ENCODE measurements at regions not wholly inside any gene's neighbourhood (a gene's known extent, or its start where the extent isn't known, plus 50 kb on each side); places are given as distances from the start of the nearest gene placed in this dataset.
A peak's percentile ranks its signal among the peaks of the same experiment; 100 is the strongest.

GRCh38 chr16:76883076-76883475 is 307.9 kb upstream of the MON1B start:
- Histone ChIP-seq H3K36me3 (ENCODE audit: control insufficient read depth, insufficient read depth, low read length) (no peaks in the 10 kb centered on the region), H3K4me3 (ENCODE audit: low read depth, low read length) (no peak overlapping the region), H3K27me3 (ENCODE audit: control insufficient read depth, insufficient read depth, low read length) (no peaks in the 10 kb centered on the region)
- DNase-seq (ENCODE audit: low read depth): no peak
- TF ChIP-seq, protein P1, sequence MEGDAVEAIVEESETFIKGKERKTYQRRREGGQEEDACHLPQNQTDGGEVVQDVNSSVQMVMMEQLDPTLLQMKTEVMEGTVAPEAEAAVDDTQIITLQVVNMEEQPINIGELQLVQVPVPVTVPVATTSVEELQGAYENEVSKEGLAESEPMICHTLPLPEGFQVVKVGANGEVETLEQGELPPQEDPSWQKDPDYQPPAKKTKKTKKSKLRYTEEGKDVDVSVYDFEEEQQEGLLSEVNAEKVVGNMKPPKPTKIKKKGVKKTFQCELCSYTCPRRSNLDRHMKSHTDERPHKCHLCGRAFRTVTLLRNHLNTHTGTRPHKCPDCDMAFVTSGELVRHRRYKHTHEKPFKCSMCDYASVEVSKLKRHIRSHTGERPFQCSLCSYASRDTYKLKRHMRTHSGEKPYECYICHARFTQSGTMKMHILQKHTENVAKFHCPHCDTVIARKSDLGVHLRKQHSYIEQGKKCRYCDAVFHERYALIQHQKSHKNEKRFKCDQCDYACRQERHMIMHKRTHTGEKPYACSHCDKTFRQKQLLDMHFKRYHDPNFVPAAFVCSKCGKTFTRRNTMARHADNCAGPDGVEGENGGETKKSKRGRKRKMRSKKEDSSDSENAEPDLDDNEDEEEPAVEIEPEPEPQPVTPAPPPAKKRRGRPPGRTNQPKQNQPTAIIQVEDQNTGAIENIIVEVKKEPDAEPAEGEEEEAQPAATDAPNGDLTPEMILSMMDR (IDR thresholded peaks at IDR 0.05; ENCODE audit: insufficient read depth, low read length, severe bottlenecking): no peak
- no peak for FAIRE-seq

DNA sequence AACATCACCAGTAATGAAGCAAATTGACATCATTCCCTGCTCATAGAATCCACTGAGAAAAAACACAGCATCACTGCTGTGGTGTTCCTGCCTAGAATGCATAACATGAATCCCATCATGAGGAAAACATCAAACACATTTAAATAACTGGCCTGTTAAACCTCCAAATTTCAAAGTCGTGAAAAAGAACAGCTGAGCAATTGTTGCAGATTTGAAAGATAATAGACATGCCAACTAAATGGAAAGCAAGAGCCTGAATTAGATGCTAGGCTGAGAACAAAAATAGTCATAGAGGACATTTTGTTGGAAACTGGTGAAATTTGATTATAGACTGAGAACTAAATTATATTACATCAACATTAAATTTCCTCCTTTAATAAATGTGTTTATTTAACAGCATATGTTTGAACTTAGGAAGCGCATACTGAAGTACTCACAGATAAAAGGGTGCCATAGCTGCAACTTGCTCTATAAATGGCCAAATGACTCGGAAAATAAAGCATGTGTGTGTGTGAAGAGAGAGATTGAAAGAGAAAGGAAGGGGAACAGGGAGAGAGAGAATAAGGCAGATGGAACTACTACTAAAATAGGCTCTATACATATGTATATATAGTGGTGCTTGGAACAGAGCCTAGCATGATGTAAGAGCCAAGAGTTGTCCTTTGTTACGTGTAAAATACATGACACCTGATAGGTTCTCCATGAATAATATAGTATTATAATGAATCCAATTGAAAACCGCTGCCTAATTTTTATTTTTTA is 305.0 kb upstream of the MON1B start:
- FAIRE-seq (no peak), DNase-seq (ENCODE audit: low read depth) (no peak)
- H3K27me3 ChIP-seq (ENCODE audit: control insufficient read depth, insufficient read depth, low read length): no peaks in the 10 kb centered on the region
- H3K36me3 ChIP-seq (ENCODE audit: control insufficient read depth, insufficient read depth, low read length): no peaks in the 10 kb centered on the region
- TF ChIP-seq, protein P1 (IDR thresholded peaks at IDR 0.05; ENCODE audit: insufficient read depth, low read length, severe bottlenecking): no peak
- H3K4me3 ChIP-seq (ENCODE audit: low read depth, low read length): no peak overlapping the region

DNA sequence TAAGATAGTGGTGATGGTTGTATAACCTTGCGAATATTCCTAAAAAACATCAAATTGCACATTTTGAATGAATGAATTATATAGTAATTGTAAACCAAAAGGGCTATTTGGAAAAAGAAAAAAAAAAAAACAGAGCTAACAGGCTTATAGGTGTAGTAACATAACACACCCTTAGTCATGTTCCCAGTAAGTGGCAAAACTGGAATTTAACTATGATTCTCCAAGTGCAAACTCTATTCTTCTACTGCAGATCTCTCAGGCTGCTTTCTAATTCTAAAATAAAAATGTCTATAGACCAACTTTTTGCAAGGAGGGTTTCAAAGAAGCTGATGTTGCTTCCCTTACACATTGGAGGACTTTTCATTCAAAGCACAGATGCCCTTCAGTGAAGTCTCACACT is 293.2 kb upstream of the MON1B start:
- H3K27me3 ChIP-seq (ENCODE audit: control insufficient read depth, insufficient read depth, low read length): no peaks in the 10 kb centered on the region
- TF ChIP-seq, protein P1 (IDR thresholded peaks at IDR 0.05; ENCODE audit: insufficient read depth, low read length, severe bottlenecking): no peak
- DNase-seq (ENCODE audit: low read depth) (peak; percentile 42), FAIRE-seq (no peak)
- no peaks in the 10 kb centered on the region for H3K36me3 ChIP-seq (ENCODE audit: control insufficient read depth, insufficient read depth, low read length)
- H3K4me3 ChIP-seq (ENCODE audit: low read depth, low read length): no peak overlapping the region

DNA sequence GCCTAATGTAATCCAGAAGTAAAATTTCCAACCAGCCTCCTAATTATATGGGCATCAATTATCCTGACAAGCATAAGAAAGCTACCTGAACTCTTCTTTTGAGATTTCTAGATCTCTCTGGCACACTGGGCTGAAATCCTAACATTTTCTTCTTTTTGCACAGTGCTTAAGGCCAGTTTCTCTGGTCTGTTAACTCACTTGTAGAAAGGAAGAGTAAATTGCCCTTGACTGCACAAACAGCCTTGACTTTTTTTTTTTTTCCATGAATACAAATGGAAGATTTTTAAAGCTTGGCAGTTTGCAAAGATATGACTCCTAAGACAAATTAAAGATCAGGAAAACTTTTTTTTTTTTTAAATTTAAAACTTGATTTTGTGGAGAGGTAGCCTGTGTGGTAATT is 291.2 kb upstream of the MON1B start:
- TF ChIP-seq, protein P1 (IDR thresholded peaks at IDR 0.05; ENCODE audit: insufficient read depth, low read length, severe bottlenecking): no peak
- DNase-seq (ENCODE audit: low read depth) (no peak), FAIRE-seq (no peak)
- Histone ChIP-seq H3K27me3 (ENCODE audit: control insufficient read depth, insufficient read depth, low read length) (no peaks in the 10 kb centered on the region), H3K36me3 (ENCODE audit: control insufficient read depth, insufficient read depth, low read length) (no peaks in the 10 kb centered on the region), H3K4me3 (ENCODE audit: low read depth, low read length) (no peak overlapping the region)

GRCh38 chr16:76900285-76901263 is 290.4 kb upstream of the MON1B start:
- no peaks in the 10 kb centered on the region for H3K36me3 ChIP-seq (ENCODE audit: control insufficient read depth, insufficient read depth, low read length)
- TF ChIP-seq, protein P1 (IDR thresholded peaks at IDR 0.05; ENCODE audit: insufficient read depth, low read length, severe bottlenecking): no peak
- FAIRE-seq (no peak), DNase-seq (ENCODE audit: low read depth) (no peak)
- H3K4me3 ChIP-seq (ENCODE audit: low read depth, low read length): no peak overlapping the region
- no peaks in the 10 kb centered on the region for H3K27me3 ChIP-seq (ENCODE audit: control insufficient read depth, insufficient read depth, low read length)

Data from bronchial epithelial cell (primary cell).